LNCaP clone FGC (cell line): ENCODE measurements at regions not wholly inside any gene's neighbourhood (a gene's known extent, or its start where the extent isn't known, plus 50 kb on each side); places are given as distances from the start of the nearest gene placed in this dataset.

Experiments used
- DNase-seq: peaks from one replicate; pipeline ENCODE4 v3.0.0-alpha.2; 2011; ENCODE audit warnings: low read depth
- H3K4me3 ChIP-seq: 2 replicates; pipeline ENCODE4 v1.5.1; 2011; ENCODE audit warnings: mild to moderate bottlenecking, low read depth, low read length, control low read depth
- CTCF ChIP-seq: IDR thresholded peaks from 2 replicates; pipeline ENCODE4 v1.5.1; 2012; ENCODE audit warnings: mild to moderate bottlenecking; ENCODE audit not compliant: control insufficient read depth, insufficient read depth; ENCODE audit errors: extremely low read depth

- DNase-seq, result no peak
- TF ChIP-seq CTCF, result peak; percentile 45; the same call in 1 of the 2 replicates
- H3K4me3 ChIP-seq, result no peak overlapping the region
Observed at GRCh38 chr6:169326067-169326799, 72.6 kb upstream of the THBS2 start.

- no peak for DNase-seq
- TF ChIP-seq CTCF, result no peak
Observed at GRCh38 chr6:169324656-169325459, 71.2 kb upstream of the THBS2 start.

GRCh38 chr6:169324086-169324485 lies 70.4 kb upstream of the THBS2 start:
- TF ChIP-seq CTCF, result no peak
- H3K4me3 ChIP-seq, result no peak overlapping the region
- no peak for DNase-seq

More at GRCh38 chr6:169324656-169325459, 71.2 kb upstream of the THBS2 start:
- H3K4me3 ChIP-seq, result no peak overlapping the region

- no peak for DNase-seq
- TF ChIP-seq CTCF, result no peak
- no peak overlapping the region for H3K4me3 ChIP-seq
Observed at GRCh38 chr6:169323221-169323620, 69.6 kb upstream of the THBS2 start.

- DNase-seq, result no peak
- H3K4me3 ChIP-seq, result no peak overlapping the region
- no peak for TF ChIP-seq CTCF
Observed at GRCh38 chr6:169321546-169321945, 67.9 kb upstream of the THBS2 start.

- no peak for TF ChIP-seq CTCF
- no peak overlapping the region for H3K4me3 ChIP-seq
- DNase-seq, result no peak
Observed at GRCh38 chr6:169320013-169320412, 66.4 kb upstream of the THBS2 start.
